NT2/D1 (cell line): ENCODE measurements at regions not wholly inside any gene's neighbourhood (a gene's known extent, or its start where the extent isn't known, plus 50 kb on each side); places are given as distances from the start of the nearest gene placed in this dataset.

Experiments used
- DNase-seq: peaks from one replicate; pipeline ENCODE4 v3.0.0-alpha.2; 2011; ENCODE audit warnings: low read depth, low spot score
- H3K27me3 ChIP-seq: 2 replicates; pipeline ENCODE4 v1.6.0; 2011; ENCODE audit warnings: mild to moderate bottlenecking; ENCODE audit not compliant: insufficient read length, insufficient read depth
- H3K36me3 ChIP-seq: 2 replicates; pipeline ENCODE4 v1.6.1; 2011; ENCODE audit warnings: mild to moderate bottlenecking, low read length, mixed read lengths; ENCODE audit not compliant: insufficient read depth, insufficient read length
- H3K4me1 ChIP-seq: 2 replicates; pipeline ENCODE4 v1.5.1; 2011; ENCODE audit not compliant: insufficient read depth, insufficient read length
- H3K4me3 ChIP-seq: 2 replicates; pipeline ENCODE4 v1.5.1; 2011; ENCODE audit warnings: low read depth; ENCODE audit not compliant: insufficient read length
- H3K9ac ChIP-seq: 2 replicates; pipeline ENCODE4 v1.6.0; 2011; ENCODE audit warnings: low read depth; ENCODE audit not compliant: insufficient read length
- H3K9me3 ChIP-seq: 2 replicates; pipeline ENCODE4 v1.5.1; 2011; ENCODE audit warnings: mild to moderate bottlenecking, low read length; ENCODE audit not compliant: insufficient read depth
- SUZ12 ChIP-seq: IDR thresholded peaks from 2 replicates; pipeline ENCODE4 v1.6.1; 2011; ENCODE audit not compliant: insufficient read length, insufficient read depth; ENCODE audit errors: extremely low read depth
- YY1 ChIP-seq: IDR thresholded peaks from 2 replicates; pipeline ENCODE4 v1.6.1; 2011; ENCODE audit not compliant: insufficient read length, insufficient read depth
- ZNF274 ChIP-seq: IDR thresholded peaks from 2 replicates; pipeline ENCODE4 v1.6.1; 2011; ENCODE audit warnings: mild to moderate bottlenecking, low read depth, low read length

GRCh38 chr9:95757439-95757838 lies 118.1 kb upstream of the ERCC6L2 start:
- Histone ChIP-seq H3K36me3 (no peaks in the 10 kb centered on the region), H3K27me3 (no peaks in the 10 kb centered on the region), H3K9ac (no peak overlapping the region), H3K4me3 (no peak overlapping the region), H3K9me3 (no peaks in the 10 kb centered on the region), H3K4me1 (peaks cover 10% of the 10 kb centered on the region)
- TF ChIP-seq ZNF274, result no peak
- TF ChIP-seq SUZ12, result no peak
- no peak for TF ChIP-seq YY1
- no peak for DNase-seq

- H3K9ac ChIP-seq, result no peak overlapping the region
- H3K9me3 ChIP-seq, result no peaks in the 10 kb centered on the region
- H3K27me3 ChIP-seq, result no peaks in the 10 kb centered on the region
- no peak overlapping the region for H3K4me3 ChIP-seq
- DNase-seq, result no peak
- H3K36me3 ChIP-seq, result no peaks in the 10 kb centered on the region
- H3K4me1 ChIP-seq, result peaks cover 10% of the 10 kb centered on the region
- TF ChIP-seq SUZ12 (no peak), YY1 (no peak), ZNF274 (no peak)
Observed at GRCh38 chr9:95756986-95757385, 118.5 kb upstream of the ERCC6L2 start.

- Histone ChIP-seq H3K36me3 (no peaks in the 10 kb centered on the region), H3K4me1 (peaks cover 10% of the 10 kb centered on the region), H3K4me3 (no peak overlapping the region), H3K9me3 (no peaks in the 10 kb centered on the region), H3K9ac (no peak overlapping the region), H3K27me3 (no peaks in the 10 kb centered on the region)
- no peak for TF ChIP-seq SUZ12
- TF ChIP-seq YY1, result no peak
- TF ChIP-seq ZNF274, result no peak
- DNase-seq, result no peak
Observed at GRCh38 chr9:95756101-95756500, 119.4 kb upstream of the ERCC6L2 start.

DNA sequence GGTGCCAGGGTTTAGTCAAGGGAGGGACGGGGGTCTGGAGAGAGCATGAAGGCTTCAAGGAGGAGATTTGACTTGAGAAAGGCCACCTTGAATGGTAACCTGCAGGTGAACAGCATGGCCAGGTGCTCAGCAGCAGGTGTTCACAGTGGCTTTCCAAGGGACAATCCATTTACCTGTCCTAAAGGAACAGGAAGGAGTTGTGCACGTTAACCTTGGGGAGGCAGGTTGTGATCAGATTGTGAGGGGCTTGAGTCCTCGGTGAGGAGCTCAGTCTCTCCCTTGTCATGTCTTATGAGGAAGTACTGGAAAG lies 120.1 kb upstream of the ERCC6L2 start:
- TF ChIP-seq ZNF274, result no peak
- no peak for DNase-seq
- no peaks in the 10 kb centered on the region for H3K27me3 ChIP-seq
- H3K9me3 ChIP-seq, result no peaks in the 10 kb centered on the region
- no peak overlapping the region for H3K9ac ChIP-seq
- no peak overlapping the region for H3K4me3 ChIP-seq
- no peaks in the 10 kb centered on the region for H3K36me3 ChIP-seq
- peaks cover 10% of the 10 kb centered on the region for H3K4me1 ChIP-seq

- Histone ChIP-seq H3K27me3 (no peaks in the 10 kb centered on the region), H3K9me3 (no peaks in the 10 kb centered on the region), H3K9ac (no peak overlapping the region), H3K4me3 (no peak overlapping the region), H3K4me1 (peaks cover 10% of the 10 kb centered on the region), H3K36me3 (no peaks in the 10 kb centered on the region)
- DNase-seq, result no peak
- TF ChIP-seq ZNF274, result no peak
- no peak for TF ChIP-seq YY1
- no peak for TF ChIP-seq SUZ12
Observed at GRCh38 chr9:95754533-95755420, 120.7 kb upstream of the ERCC6L2 start.

DNA sequence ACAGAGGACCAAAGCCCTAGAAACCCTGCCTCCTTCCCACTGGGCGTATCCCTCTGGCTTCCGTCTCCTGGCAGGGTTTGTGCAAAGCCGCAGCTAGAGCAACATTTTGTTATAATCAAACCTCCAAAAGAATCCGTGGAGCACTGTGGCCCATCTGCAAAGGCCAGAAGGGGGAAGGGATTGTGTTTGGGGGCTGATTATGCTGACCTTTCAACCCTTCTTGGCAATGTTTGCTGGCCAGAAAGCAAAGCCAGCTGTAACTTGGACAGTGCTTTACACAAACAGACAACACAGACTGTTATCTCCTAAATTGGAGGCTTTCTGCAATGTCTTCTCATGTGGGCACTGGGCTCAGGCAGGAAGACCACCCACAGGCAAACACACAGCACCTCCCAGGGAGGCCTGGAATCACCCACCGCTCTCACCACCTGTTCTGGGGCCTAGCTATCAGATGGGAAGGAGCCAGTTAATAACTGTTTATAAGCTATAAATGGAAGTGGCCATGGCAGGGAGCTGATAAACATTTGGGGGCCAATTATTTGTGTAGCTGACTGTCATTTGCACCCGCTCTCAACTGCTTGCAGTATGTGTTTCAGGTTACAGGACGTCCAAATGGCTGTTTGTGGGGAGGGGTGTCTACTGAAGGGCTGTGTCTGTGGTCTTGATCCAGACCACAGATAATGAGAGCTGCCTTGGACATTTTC lies 121.6 kb upstream of the ERCC6L2 start:
- no peak for DNase-seq
- Histone ChIP-seq H3K9me3 (no peaks in the 10 kb centered on the region), H3K36me3 (no peaks in the 10 kb centered on the region), H3K4me3 (no peak overlapping the region), H3K4me1 (peaks cover 10% of the 10 kb centered on the region), H3K27me3 (no peaks in the 10 kb centered on the region), H3K9ac (peak overlapping the region; percentile 21)
- TF ChIP-seq SUZ12 (no peak), YY1 (no peak), ZNF274 (no peak)

DNA sequence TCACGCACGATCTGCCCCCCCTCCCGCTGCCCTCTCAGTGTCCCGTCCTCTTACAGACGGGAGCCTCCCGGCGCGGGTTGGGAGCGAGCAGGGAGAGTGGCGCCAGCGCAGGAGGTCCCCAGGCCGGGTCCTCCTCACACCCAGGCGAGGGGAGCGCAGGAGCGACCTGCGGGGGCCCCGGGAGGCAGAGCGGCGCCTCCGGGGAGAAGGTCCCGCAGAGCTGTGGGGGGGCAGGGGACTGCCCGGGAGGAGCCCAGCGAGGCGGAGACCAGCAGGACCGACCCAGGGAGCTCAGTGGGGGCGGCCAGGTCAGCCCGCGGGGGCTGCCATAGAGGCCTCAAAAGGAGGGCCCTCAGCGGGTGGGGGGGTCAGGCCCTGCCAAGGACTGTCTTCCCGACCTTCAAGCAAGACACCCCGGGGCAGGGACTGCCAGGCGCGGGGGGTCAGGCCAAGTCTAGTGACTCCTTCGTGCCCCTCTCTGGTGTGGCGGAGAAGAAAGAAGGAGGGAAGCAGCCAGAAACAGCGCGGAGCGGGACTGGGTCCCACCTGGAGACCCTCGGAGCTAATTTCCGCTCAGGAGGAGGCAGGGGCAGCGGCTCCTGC lies 123.3 kb upstream of the ERCC6L2 start:
- Histone ChIP-seq H3K27me3 (no peaks in the 10 kb centered on the region), H3K4me3 (no peak overlapping the region), H3K9ac (no peak overlapping the region)

More for the DNA sequence above, 123.3 kb upstream of the ERCC6L2 start:
- no peak for TF ChIP-seq ZNF274
- TF ChIP-seq SUZ12, result no peak
- TF ChIP-seq YY1, result no peak
- no peaks in the 10 kb centered on the region for H3K36me3 ChIP-seq
- peaks cover 10% of the 10 kb centered on the region for H3K4me1 ChIP-seq
- H3K9me3 ChIP-seq, result no peaks in the 10 kb centered on the region
- no peak for DNase-seq
